H1 (cell line): ENCODE measurements at regions not wholly inside any gene's neighbourhood (a gene's known extent, or its start where the extent isn't known, plus 50 kb on each side); places are given as distances from the start of the nearest gene placed in this dataset.

Source experiments
- HDAC2 ChIP-seq, 2 experiments: fragments of 300-600 bp in 1 of 2; sonication (generic) in 1 of 2; IDR thresholded peaks; 2 replicates each; pipeline ENCODE4 v1.6.1; 2011 to 2012; ENCODE audit warnings: low read depth in 2 of 2, low read length in 2 of 2, mild to moderate bottlenecking in 2 of 2, moderate library complexity in 2 of 2, borderline replicate concordance in 1 of 2, inconsistent platforms in 1 of 2
- SAP30 ChIP-seq: fragments of 300-600 bp; sonication (generic); IDR thresholded peaks from 2 replicates; pipeline ENCODE4 v1.7.1; 2012; ENCODE audit warnings: low read length, moderate library complexity, mild to moderate bottlenecking, inconsistent platforms; ENCODE audit not compliant: insufficient read depth, insufficient replicate concordance
- SIX5 ChIP-seq: IDR thresholded peaks from 2 replicates; pipeline ENCODE4 v1.6.1; 2011; ENCODE audit warnings: mild to moderate bottlenecking, low read depth, low read length
- SP2 ChIP-seq: IDR thresholded peaks from 2 replicates; pipeline ENCODE4 v1.6.1; 2012; ENCODE audit warnings: mild to moderate bottlenecking, low read length, inconsistent platforms
- SRF ChIP-seq: IDR thresholded peaks from 2 replicates; pipeline ENCODE4 v1.6.1; 2011; ENCODE audit warnings: mild to moderate bottlenecking, low read depth, low read length, moderate library complexity

- TF ChIP-seq HDAC2 (IDR thresholded peaks at IDR 0.05; ENCODE audit: borderline replicate concordance in 1 of 2, low read depth in 2 of 2, low read length in 2 of 2): no peak
- no peak for TF ChIP-seq SIX5
- TF ChIP-seq SRF: no peak
- TF ChIP-seq SAP30: no peak
- no peak for TF ChIP-seq SP2
- TF ChIP-seq, all 59 proteins: peak for 0
These were observed 286.0 kb downstream of the ADGRL2 start (continued) for GRCh38 chr1:82086739-82087138.
